ENCODE measurements at regions not wholly inside any gene's neighbourhood (a gene's known extent, or its start where the extent isn't known, plus 50 kb on each side); places are given as distances from the start of the nearest gene placed in this dataset.

GRCh38 chr2:238793306-238793705, 54.6 kb upstream of the TWIST2 start:
- ATAC-seq, result no peak

DNA sequence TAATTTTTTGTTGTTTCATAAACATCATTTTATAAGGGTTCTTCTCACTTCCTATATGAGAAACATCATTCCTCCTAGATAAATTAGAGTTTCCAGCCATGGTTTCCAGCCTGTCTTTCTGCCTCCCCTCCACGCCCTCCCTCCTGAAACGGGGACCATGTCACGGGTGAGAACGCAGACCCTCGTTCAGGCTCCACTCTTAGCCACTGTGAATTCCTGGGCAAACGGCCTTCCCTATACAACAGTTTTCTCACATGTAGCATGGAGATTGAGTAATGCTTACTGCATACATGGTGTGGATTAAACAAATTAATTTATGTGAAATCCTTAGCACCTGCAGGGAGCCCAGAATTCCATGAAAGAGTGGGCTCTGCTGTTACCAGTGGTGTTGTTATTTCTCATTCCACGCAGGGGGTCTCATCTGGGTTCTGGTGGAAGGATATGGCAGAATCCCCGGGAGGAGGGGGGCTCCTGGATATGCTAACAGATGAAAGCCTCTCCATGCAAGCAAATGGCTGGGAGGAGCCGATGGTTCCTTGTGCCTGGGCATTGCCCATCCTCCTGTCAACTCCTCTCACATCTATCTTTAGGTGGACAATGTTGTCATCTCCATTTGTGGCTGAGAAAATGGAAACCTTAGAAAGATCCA, 54.0 kb upstream of the TWIST2 start:
- ATAC-seq, result no peak

DNA sequence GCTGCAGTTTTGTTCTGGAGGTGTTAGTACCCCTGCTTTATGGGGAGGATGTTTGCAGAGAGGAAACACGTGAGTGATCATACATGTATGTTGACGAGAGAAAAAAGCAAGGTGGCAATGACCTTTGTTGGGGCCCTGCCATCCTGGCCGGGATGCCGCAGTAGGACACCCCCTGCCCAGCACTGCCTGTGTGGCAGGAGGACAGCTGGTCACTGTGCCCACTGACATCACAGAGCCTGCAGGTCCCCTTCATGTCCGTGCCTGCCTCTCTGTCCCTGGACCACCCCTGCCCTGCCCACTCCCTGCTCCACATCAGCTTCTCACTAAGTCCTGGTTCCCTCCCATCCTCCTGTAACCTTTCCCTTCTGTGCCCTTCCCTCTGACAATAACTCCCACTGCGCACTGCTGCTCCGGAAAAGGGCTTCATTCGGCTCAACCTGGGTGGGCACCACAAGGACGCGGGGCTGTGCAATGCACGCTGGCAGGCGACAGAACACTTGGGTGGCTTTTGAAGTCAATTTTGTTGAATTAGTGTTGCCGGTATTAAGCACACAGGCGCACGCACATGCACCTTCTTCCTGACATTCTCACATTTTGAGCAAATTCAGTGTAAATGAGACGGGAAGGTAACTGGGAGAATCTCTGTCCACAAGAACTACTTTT, 51.5 kb upstream of the TWIST2 start:
- no peak for ATAC-seq

DNA sequence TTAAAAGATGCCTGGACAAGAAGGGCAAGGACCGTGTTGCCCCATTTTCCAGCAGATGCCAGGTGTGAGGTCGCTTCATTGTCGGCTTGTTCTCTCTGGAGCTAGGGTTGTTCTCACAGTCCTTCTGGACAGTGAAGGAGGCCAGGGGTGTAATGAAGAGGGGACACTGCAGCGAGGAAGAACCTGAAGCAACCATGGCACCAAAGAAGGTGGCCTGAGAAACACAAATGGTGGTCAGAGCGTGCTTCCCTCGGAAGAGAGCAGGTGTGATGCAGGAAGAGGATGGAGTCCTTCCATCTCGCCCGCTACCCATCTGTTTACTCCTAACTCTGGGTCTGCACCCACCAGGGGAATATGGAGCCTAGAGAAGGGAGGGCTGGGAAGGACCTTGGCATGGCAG, 50.3 kb upstream of the TWIST2 start:
- no peak for ATAC-seq
